K562 (cell line): ENCODE measurements at regions not wholly inside any gene's neighbourhood (a gene's known extent, or its start where the extent isn't known, plus 50 kb on each side); places are given as distances from the start of the nearest gene placed in this dataset.

Experiments used
- ATAC-seq: fragments of 200-7000 bp; cut with Tn5 transposase; 3 replicates; pipeline ENCODE4 v1.9.1; 2020; ENCODE audit warnings: moderate library complexity
- BruUV-seq: library from RNA; stranded (reverse); fragments of 400-500 nt; replicated peaks from 2 replicates; lab custom pipeline; 2021; lab: Mats Ljungman, UMichigan
- CTCF ChIA-PET: fragments of 300-600 bp; formaldehyde crosslinking; extraction: SDS; loops from one replicate; lab custom pipeline; 2021; ENCODE audit warnings: low intra/inter-chr PET ratio; lab: Yijun Ruan, JAX
- POLR2A ChIA-PET: fragments of 300-600, 350-650 bp; sonication (Branson Sonifier 250); formaldehyde crosslinking; extraction: SDS; loops from one replicate; lab custom pipeline; 2021; ENCODE audit warnings: antibody characterized with exemption, inconsistent platforms; lab: Yijun Ruan, JAX
- DNase-seq, 4 experiments: peaks; one replicate each; pipeline versions ENCODE4 v3.0.0 to v3.0.0-alpha.2; 2011 to 2018; ENCODE audit warnings: low spot score in 3 of 4, mixed read lengths in 3 of 4; ENCODE audit errors: extremely low read depth in 1 of 4
- FAIRE-seq: peaks from 2 replicates; lab custom pipeline; 2011; peaks lifted over from hg19 to GRCh38; lab: Jason Lieb, UNC
- H2AFZ ChIP-seq: 2 replicates; pipeline ENCODE4 v1.6.0; 2011; ENCODE audit warnings: low read depth, low read length, control low read depth, inconsistent platforms
- H3K27ac ChIP-seq: fragments of 200-600 bp; 3 replicates; pipeline ENCODE4 v1.8.0; 2011; ENCODE audit warnings: low read depth, mild to moderate bottlenecking, control low read depth, inconsistent platforms, low read length, moderate library complexity, mixed read lengths; ENCODE audit errors: extremely low read depth
- H3K27me3 ChIP-seq, 2 experiments: fragments of 300-600 bp in 1 of 2; 2 replicates in 1 of 2; 3 replicates in 1 of 2; pipeline versions ENCODE4 v1.6.0 to v1.8.0; 2011; ENCODE audit warnings: inconsistent platforms in 2 of 2, low read length in 2 of 2, mild to moderate bottlenecking in 1 of 2, mixed read lengths in 1 of 2, moderate library complexity in 1 of 2; ENCODE audit not compliant: control insufficient read depth in 2 of 2, insufficient read depth in 2 of 2
- H3K36me3 ChIP-seq: fragments of 300-600 bp; 3 replicates; pipeline ENCODE4 v1.8.0; 2011; ENCODE audit warnings: mild to moderate bottlenecking, low read length, inconsistent platforms; ENCODE audit not compliant: control insufficient read depth, insufficient read depth
- H3K4me1 ChIP-seq, 2 experiments: fragments of 200-600 bp in 1 of 2; replicated peaks in 1 of 2; 2 replicates in 1 of 2; 3 replicates in 1 of 2; pipeline versions ENCODE4 v1.5.1 to v1.8.0; 2011; ENCODE audit warnings: inconsistent platforms in 2 of 2, low read length in 2 of 2, mild to moderate bottlenecking in 1 of 2, mixed read lengths in 1 of 2, moderate library complexity in 1 of 2; ENCODE audit not compliant: control insufficient read depth in 2 of 2, insufficient read depth in 2 of 2
- H3K4me2 ChIP-seq: 2 replicates; pipeline ENCODE4 v1.6.1; 2011; ENCODE audit warnings: low read length, control low read depth, inconsistent platforms, mixed read lengths; ENCODE audit not compliant: insufficient read depth
- H3K4me3 ChIP-seq: fragments of 200-600 bp; sonication (generic), shearing (Covaris generic); 2 replicates; pipeline ENCODE4 v1.5.1; 2016; ENCODE audit warnings: control low read depth, inconsistent platforms
- H3K79me2 ChIP-seq: fragments of 200-600 bp; 3 replicates; pipeline ENCODE4 v1.8.0; 2011; ENCODE audit warnings: low read length, inconsistent platforms; ENCODE audit not compliant: control insufficient read depth, insufficient read depth
- H3K9ac ChIP-seq, 2 experiments: 2 replicates each; pipeline versions ENCODE4 v1.6.0 to v1.6.1; 2011; ENCODE audit warnings: low read depth in 2 of 2, low read length in 2 of 2, control low read depth in 1 of 2, inconsistent platforms in 1 of 2, mild to moderate bottlenecking in 1 of 2, mixed read lengths in 1 of 2; ENCODE audit not compliant: insufficient read depth in 1 of 2
- H3K9me1 ChIP-seq: one replicate; pipeline ENCODE4 v1.6.0; 2011; ENCODE audit warnings: inconsistent platforms, mild to moderate bottlenecking, low read length, moderate library complexity; ENCODE audit not compliant: control insufficient read depth, insufficient read depth
- H3K9me3 ChIP-seq: replicated peaks from 2 replicates; pipeline ENCODE4 v1.5.1; 2011; ENCODE audit warnings: low read depth, low read length, inconsistent platforms; ENCODE audit not compliant: control insufficient read depth, insufficient read depth
- H4K20me1 ChIP-seq: replicated peaks from 2 replicates; pipeline ENCODE4 v1.6.1; 2011; ENCODE audit warnings: low read length, inconsistent platforms, mixed read lengths; ENCODE audit not compliant: control insufficient read depth, insufficient read depth
- MAFF ChIP-seq: IDR thresholded peaks from 2 replicates; pipeline ENCODE4 v1.6.1; 2012; ENCODE audit warnings: low read length, improper control_type of control experiment
- ZNF717 ChIP-seq: fragments of 250-450 bp; sonication (Bioruptor Pico); IDR thresholded peaks from 2 replicates; pipeline ENCODE4 v1.5.0; 2021
- WGBS: fragments of 100-300 bp; shearing (Covaris generic); methylation state at CpG from one replicate; pipeline ENCODE4 v1.1.6; 2016; ENCODE audit warnings: low coverage, mixed read lengths; ENCODE audit not compliant: insufficient coverage; ENCODE audit errors: missing lambda C conversion rate; 5-methylcytosine and 5-hydroxymethylcytosine counted together
- in situ Hi-C: fragments of 300-500 bp; cut with MboI; formaldehyde crosslinking; loops from 4 replicates; pipeline ENCODE4 v1.15.0; 2018; ENCODE audit warnings: inconsistent platforms, mixed read lengths
- intact Hi-C: fragments of 100-400 bp; cut with micrococcal nuclease; formaldehyde crosslinking; loops from 2 replicates; pipeline ENCODE4 v1.14.2; 2022

GRCh38 chr16:6905601-6906000, 427.0 kb upstream of the RBFOX1 start:
- DNase-seq: no peak
- BruUV-seq: no TSS peak
- CTCF ChIA-PET: no interaction called here
- no peak overlapping the region for H2AFZ ChIP-seq
- in situ Hi-C loops: no loop called here
- POLR2A ChIA-PET: interaction anchor here (0.6 kb wide), 1 partner anchor 953 kb away, joined by 3 read pairs; no protein-coding TSS in a partner anchor
- no peak overlapping the region for H3K4me3 ChIP-seq
- H3K9me1 ChIP-seq: no peaks in the 10 kb centered on the region
- TF ChIP-seq MAFF: no peak
- TF ChIP-seq, all 486 proteins: peak for 0
- Histone ChIP-seq H3K27ac (no peak overlapping the region), H3K4me2 (no peak overlapping the region), H3K9ac (no peak overlapping the region), H4K20me1 (no peaks in the 10 kb centered on the region), H3K36me3 (no peaks in the 10 kb centered on the region), H3K79me2 (no peaks in the 10 kb centered on the region), H3K9me3 (no peaks in the 10 kb centered on the region), H3K4me1 (no peaks in the 10 kb centered on the region), H3K27me3 (no peaks in the 10 kb centered on the region; a peak in 1 of 5 replicates)
- intact Hi-C loops: no loop called here
- FAIRE-seq: no peak
- WGBS: 0% methylated on average over 3 of the region's 3 CpGs
- no peak for ATAC-seq

DNA sequence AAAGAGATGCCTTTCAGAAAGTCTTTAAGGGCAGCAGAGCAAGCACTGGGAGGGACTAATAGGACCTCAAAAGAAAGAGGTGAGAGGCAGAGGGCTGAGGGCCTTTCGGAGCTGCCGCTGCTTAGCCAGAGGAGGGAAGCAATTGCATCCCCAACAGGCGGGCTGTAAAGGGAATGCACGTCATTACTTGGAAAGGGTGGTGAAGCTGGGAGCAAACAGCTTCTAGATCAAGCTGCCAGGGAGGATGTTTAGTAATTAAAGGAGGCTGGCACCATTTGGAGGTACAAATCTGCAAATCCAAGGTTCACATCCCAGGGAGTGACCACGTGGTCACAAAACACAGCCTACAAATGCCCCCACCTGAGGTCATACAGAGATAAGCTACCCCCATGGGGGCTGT, 429.0 kb upstream of the RBFOX1 start:
- Histone ChIP-seq H3K9me3 (no peaks in the 10 kb centered on the region), H4K20me1 (no peaks in the 10 kb centered on the region), H3K9me1 (no peaks in the 10 kb centered on the region), H2AFZ (no peak overlapping the region), H3K4me3 (no peak overlapping the region), H3K4me2 (no peak overlapping the region), H3K36me3 (no peaks in the 10 kb centered on the region), H3K9ac (no peak overlapping the region), H3K4me1 (no peaks in the 10 kb centered on the region), H3K27ac (no peak overlapping the region), H3K79me2 (no peaks in the 10 kb centered on the region), H3K27me3 (no peaks in the 10 kb centered on the region)
- ATAC-seq (no peak), FAIRE-seq (no peak), DNase-seq (no peak)
- POLR2A ChIA-PET: no interaction called here
- BruUV-seq: no TSS peak
- intact Hi-C loops (no loop called here), in situ Hi-C loops (no loop called here)
- TF ChIP-seq ZNF717 (CRISPR knock-in tag): no peak
- CTCF ChIA-PET: no interaction called here
- WGBS: 2% methylated on average over 5 of the region's 5 CpGs
